Heart right ventricle (tissue), 16 donors: ENCODE measurements at regions not wholly inside any gene's neighbourhood (a gene's known extent, or its start where the extent isn't known, plus 50 kb on each side); places are given as distances from the start of the nearest gene placed in this dataset.

Experiments used
- ATAC-seq, 8 donors: fragments of 200-7000 bp; cut with Tn5 transposase; one replicate each; pipeline ENCODE4 v1.9.1; 2020; ENCODE audit warnings: mild to moderate bottlenecking in 8 of 8, moderate library complexity in 8 of 8, moderate number of reproducible peaks in 1 of 8
- DNase-seq, 2 donors: peaks; one replicate each; pipeline ENCODE4 v3.0.0-alpha.2; 2020
- H3K27ac ChIP-seq, 10 donors: fragments of 200-600 bp; sonication (generic) in 2 of 10; one replicate each; pipeline versions ENCODE4 v1.5.0 to v1.8.0; 2020 to 2022; ENCODE audit warnings: mild to moderate bottlenecking in 3 of 10
- H3K27me3 ChIP-seq, 7 donors: fragments of 200-600 bp; one replicate each; pipeline ENCODE4 v1.8.0; 2021 to 2022; ENCODE audit warnings: mild to moderate bottlenecking in 2 of 7
- H3K36me3 ChIP-seq, 9 donors: fragments of 200-600 bp; sonication (generic) in 1 of 9; one replicate each; pipeline versions ENCODE4 v1.5.0 to v1.8.0; 2020 to 2022; ENCODE audit warnings: mild to moderate bottlenecking in 2 of 9
- H3K4me1 ChIP-seq, 9 donors: fragments of 200-600 bp; sonication (generic) in 1 of 9; one replicate each; pipeline versions ENCODE4 v1.5.0 to v1.8.0; 2020 to 2022; ENCODE audit warnings: mild to moderate bottlenecking in 4 of 9
- H3K4me3 ChIP-seq, 10 donors: fragments of 200-600 bp; sonication (generic) in 2 of 10; one replicate each; pipeline versions ENCODE4 v1.5.0 to v1.8.0; 2020 to 2022; ENCODE audit warnings: mild to moderate bottlenecking in 7 of 10, moderate library complexity in 2 of 10
- H3K9me3 ChIP-seq, 11 donors: fragments of 200-600 bp in 10 of 11; sonication (generic) in 2 of 11; one replicate each; pipeline versions ENCODE4 v1.5.0 to v1.8.0; 2013 to 2022; ENCODE audit warnings: mild to moderate bottlenecking in 2 of 11, control low read depth in 1 of 11, moderate library complexity in 1 of 11
- WGBS, 2 donors: extraction: QIAGEN DNeasy Blood & Tissue Kit; methylation state at CpG; one replicate each; pipeline ENCODE4 v1.1.7; 2013; ENCODE audit warnings: inconsistent platforms in 1 of 2; 5-methylcytosine and 5-hydroxymethylcytosine counted together
- intact Hi-C, 10 donors: fragments of 100-400 bp; cut with DNase I; formaldehyde crosslinking; loops; one replicate each; pipeline versions ENCODE4 v1.11.1 to v1.14.2; 2022
- TF ChIP-seq, protein P1 (sequence below), 9 donors: fragments of 200-600 bp; sonication (generic) in 2 of 9; IDR thresholded peaks; one replicate each; pipeline versions ENCODE4 v1.5.0 to v1.8.0; 2021 to 2022; ENCODE audit warnings: antibody characterized with exemption in 9 of 9, mild to moderate bottlenecking in 5 of 9, moderate library complexity in 1 of 9
- donor health status: Arrhythmogenic right ventricular cardiomyopathy.
- donor health status: ischemic (EF 13 %, LVEDD 7.1; RV severe dilation, severe dysfunction).
- donor health status: healthy with polysubstance abuse.
- donor health status: DM: no; HTN: yes; CAD: no.
- donor health status: DM: no; HTN: no; CAD: no.
- donor health status: ischemic (EF 25% LVEDD 6.9; RV normal size, moderate dysfunction).
- donor health status: ischemic (EF 25% LVEDD 5.7; RV mildly dilated, moderate dysfunction).
- donor health status: healthy.
- donor health status: DM: yes; HTN: yes; CAD: no.
- donor health status: Ischemic cardiomyopathy.
- donor health status: ischemic (EF 35%, LVEDD 5.7; RV mildly dilated, moderate dysfunction).
- donor health status: nonischemic (EF 11% LVEDD 7.7; RV severe dilation, severe dysfunction).
- donor health status: DM: yes; HTN: yes; CAD: no.
- donor health status: PGD.
- donor health status: ischemic (EF 29% LVEDD 5.4; RV normal size, mild dysfunction).
- donor health status: nonischemic (EF 23%, LVEDD 6.1; RV moderate dilation, normal function).

- Histone ChIP-seq H3K4me3 (no peak overlapping the region), H3K27me3 (no peaks in the 10 kb centered on the region), H3K9me3 (peaks cover 0 to 19% (median 0%) of the 10 kb centered on the region in 11 donors), H3K27ac (no peak overlapping the region), H3K4me1 (no peaks in the 10 kb centered on the region), H3K36me3 (no peaks in the 10 kb centered on the region)
- 79 to 81% methylated on average over 2 of the region's 2 CpGs for WGBS, 2 donors
- TF ChIP-seq, protein P1, sequence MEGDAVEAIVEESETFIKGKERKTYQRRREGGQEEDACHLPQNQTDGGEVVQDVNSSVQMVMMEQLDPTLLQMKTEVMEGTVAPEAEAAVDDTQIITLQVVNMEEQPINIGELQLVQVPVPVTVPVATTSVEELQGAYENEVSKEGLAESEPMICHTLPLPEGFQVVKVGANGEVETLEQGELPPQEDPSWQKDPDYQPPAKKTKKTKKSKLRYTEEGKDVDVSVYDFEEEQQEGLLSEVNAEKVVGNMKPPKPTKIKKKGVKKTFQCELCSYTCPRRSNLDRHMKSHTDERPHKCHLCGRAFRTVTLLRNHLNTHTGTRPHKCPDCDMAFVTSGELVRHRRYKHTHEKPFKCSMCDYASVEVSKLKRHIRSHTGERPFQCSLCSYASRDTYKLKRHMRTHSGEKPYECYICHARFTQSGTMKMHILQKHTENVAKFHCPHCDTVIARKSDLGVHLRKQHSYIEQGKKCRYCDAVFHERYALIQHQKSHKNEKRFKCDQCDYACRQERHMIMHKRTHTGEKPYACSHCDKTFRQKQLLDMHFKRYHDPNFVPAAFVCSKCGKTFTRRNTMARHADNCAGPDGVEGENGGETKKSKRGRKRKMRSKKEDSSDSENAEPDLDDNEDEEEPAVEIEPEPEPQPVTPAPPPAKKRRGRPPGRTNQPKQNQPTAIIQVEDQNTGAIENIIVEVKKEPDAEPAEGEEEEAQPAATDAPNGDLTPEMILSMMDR (IDR thresholded peaks at IDR 0.05) = no peak
- intact Hi-C loops = no loop called here
- DNase-seq (no peak), ATAC-seq (no peak)
Observed at GRCh38 chr6:110554441-110554840, 78.0 kb upstream of the SLC22A16 start.

DNA sequence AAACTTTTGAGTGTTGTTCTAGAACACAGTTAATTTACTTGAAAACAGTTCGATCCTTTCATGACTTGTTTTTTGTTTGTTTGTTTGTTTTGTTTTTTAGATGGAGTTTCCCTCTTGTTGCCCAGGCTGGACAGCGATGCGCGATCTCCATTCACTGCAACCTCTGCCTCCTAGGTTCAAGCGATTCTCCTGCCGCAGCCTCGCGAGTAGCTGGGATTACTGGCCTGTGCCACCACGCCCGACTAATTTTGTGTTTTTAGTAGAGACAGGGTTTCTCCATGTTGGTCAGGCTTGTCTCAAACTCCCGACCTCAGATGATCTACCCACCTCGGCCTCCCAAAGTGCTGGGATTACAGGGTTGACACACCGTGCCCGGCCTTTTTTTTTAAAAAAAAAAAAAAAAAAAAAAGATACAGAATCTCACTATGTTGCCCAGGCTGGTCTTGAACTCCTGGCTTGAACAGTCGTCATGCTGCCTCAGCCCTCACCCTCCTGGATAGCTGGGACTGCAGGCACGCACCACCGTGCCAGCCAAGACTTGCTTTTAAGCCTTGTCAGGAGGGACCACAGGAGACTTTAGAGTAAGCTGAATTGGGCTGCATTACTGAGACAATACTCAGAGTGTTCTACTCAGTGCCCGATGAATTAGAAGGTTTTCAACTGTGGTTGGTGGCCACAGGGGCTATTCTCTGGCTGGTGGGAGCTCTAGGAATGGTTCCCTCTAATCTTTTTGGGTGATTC, 76.7 kb upstream of the SLC22A16 start:
- no peaks in the 10 kb centered on the region for H3K36me3 ChIP-seq
- DNase-seq (no peak), ATAC-seq (no peak)
- intact Hi-C loops = no loop called here
- WGBS, 2 donors = 94 to 96% methylated on average over 18 of the region's 18 CpGs
- H3K4me1 ChIP-seq = peaks cover 0 to 8% (median 1%) of the 10 kb centered on the region in 9 donors
- H3K9me3 ChIP-seq = peaks cover 0 to 16% (median 0%) of the 10 kb centered on the region in 11 donors
- no peak overlapping the region for H3K4me3 ChIP-seq
- TF ChIP-seq, protein P1 (IDR thresholded peaks at IDR 0.05) = no peak
- no peaks in the 10 kb centered on the region for H3K27me3 ChIP-seq
- H3K27ac ChIP-seq = no peak overlapping the region

DNA sequence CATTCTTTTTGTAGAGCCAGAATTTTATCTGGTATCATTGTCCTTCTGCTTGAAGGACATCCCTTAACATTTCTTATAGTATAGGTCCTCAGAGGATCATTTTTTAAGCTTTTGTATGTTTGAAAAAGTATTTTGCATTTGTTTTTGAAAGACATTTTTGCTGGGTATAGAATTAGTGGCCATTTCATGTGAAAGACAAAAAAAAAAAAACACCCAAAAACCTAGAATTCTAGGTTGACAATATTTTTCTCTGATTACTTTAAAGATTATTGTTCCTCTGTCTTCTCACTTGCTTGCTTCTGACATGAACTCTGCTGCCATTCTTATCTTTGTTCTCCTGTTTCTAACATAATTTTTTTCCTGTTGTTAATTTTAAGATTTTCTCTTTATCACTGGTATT, 75.7 kb upstream of the SLC22A16 start:
- Histone ChIP-seq H3K9me3 (peaks cover 0 to 16% (median 0%) of the 10 kb centered on the region in 11 donors), H3K4me1 (peaks cover 0 to 9% (median 4%) of the 10 kb centered on the region in 9 donors), H3K36me3 (no peaks in the 10 kb centered on the region), H3K27ac (no peak overlapping the region), H3K4me3 (no peak overlapping the region), H3K27me3 (no peaks in the 10 kb centered on the region)
- intact Hi-C loops = no loop called here
- ATAC-seq (no peak), DNase-seq (no peak)
- TF ChIP-seq, protein P1 (IDR thresholded peaks at IDR 0.05) = no peak

DNA sequence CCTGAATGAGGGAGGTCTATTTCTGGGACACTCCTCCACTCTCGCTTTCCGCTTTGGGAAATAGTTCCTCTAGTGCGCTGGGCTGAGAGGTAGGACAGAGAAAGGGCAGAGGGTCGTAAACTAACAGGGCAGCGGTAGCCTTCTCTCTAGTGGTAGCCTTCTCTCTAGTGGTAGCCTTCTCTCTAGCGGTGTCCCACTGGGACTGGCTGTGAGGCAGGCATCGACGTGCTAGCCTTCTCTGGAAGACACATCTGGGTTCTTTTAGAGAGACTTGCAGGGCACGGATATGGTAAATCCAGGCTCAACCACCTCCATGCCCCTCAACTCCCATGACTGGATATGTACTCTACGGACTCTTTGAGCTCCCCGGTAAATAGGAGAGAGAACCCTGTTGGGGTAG, 74.7 kb upstream of the SLC22A16 start:
- DNase-seq (no peak), ATAC-seq (no peak)
- H3K36me3 ChIP-seq = no peaks in the 10 kb centered on the region
- intact Hi-C loops = no loop called here
- peaks cover 0 to 9% (median 4%) of the 10 kb centered on the region in 9 donors for H3K4me1 ChIP-seq
- H3K9me3 ChIP-seq = peaks cover 0 to 16% (median 0%) of the 10 kb centered on the region in 11 donors
- H3K27me3 ChIP-seq = no peaks in the 10 kb centered on the region
- TF ChIP-seq, protein P1 (IDR thresholded peaks at IDR 0.05) = no peak
- H3K4me3 ChIP-seq = no peak overlapping the region
- H3K27ac ChIP-seq = no peak overlapping the region
- 94% methylated on average over 11 of the region's 11 CpGs for WGBS, 2 donors
